ENCODE measurements at regions not wholly inside any gene's neighbourhood (a gene's known extent, or its start where the extent isn't known, plus 50 kb on each side); places are given as distances from the start of the nearest gene placed in this dataset.
"Not testable (repeated sequence)": the region's sequence is repeated elsewhere in the genome, so short reads cannot be mapped to it uniquely, and the experiment has no call there.

GRCh38 chr9:12271421-12271891 lies 421.7 kb upstream of the TYRP1 start:
- no peak for DNase-seq (ENCODE audit: low read depth)

- DNase-seq (ENCODE audit: low read depth), result no peak
Measured at GRCh38 chr9:12272471-12273120, 420.6 kb upstream of the TYRP1 start.

- DNase-seq (ENCODE audit: low read depth), result no peak
Measured at GRCh38 chr9:12274577-12274976, 418.6 kb upstream of the TYRP1 start.

- no peak for DNase-seq (ENCODE audit: low read depth)
Measured at GRCh38 chr9:12276505-12276904, 416.7 kb upstream of the TYRP1 start.

GRCh38 chr9:12289711-12290110 lies 403.5 kb upstream of the TYRP1 start:
- no peak for DNase-seq (ENCODE audit: low read depth)

GRCh38 chr9:12290166-12290869 lies 402.9 kb upstream of the TYRP1 start:
- no peak for DNase-seq (ENCODE audit: low read depth)

DNA sequence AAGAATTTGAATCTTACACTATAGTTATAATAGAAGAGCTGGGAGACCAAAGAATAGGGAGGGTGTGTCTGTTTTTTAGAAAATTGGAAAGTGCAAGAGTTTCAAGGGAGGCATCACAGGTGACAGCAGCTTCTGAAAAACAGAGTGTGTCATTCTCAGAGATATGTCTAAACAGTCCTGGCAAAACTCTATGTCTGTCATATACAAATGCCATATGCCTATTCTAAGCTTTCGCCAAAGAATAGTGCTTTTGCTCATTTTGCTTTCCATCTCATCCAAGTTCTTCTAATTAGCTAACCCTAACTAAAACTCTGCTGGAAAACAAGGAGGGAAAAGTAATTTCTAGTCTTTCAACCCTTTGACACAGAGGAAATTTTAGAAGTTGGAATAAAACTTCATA lies 388.0 kb upstream of the TYRP1 start:
- DNase-seq (ENCODE audit: low read depth), result no peak

DNA sequence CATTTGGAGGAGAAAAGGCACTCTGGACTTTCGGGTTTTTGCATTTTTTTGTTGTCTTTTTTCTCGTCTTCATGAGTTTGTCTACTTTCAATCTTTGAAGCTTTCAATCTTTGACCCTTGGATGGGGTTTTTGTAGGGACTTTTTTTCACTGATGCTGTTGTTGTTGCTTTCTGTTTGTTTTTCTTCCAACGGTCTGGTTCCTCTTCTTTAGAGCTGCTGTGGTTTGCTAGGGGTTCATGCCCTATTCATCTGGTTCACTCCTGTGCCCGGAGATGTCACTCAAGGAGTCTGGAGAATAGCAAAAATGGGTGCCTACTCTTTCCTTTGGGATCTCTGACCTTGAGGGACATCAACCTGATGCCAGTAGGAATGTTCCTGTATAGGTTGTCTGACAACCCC lies 378.6 kb upstream of the TYRP1 start:
- DNase-seq (ENCODE audit: low read depth), result no peak

DNA sequence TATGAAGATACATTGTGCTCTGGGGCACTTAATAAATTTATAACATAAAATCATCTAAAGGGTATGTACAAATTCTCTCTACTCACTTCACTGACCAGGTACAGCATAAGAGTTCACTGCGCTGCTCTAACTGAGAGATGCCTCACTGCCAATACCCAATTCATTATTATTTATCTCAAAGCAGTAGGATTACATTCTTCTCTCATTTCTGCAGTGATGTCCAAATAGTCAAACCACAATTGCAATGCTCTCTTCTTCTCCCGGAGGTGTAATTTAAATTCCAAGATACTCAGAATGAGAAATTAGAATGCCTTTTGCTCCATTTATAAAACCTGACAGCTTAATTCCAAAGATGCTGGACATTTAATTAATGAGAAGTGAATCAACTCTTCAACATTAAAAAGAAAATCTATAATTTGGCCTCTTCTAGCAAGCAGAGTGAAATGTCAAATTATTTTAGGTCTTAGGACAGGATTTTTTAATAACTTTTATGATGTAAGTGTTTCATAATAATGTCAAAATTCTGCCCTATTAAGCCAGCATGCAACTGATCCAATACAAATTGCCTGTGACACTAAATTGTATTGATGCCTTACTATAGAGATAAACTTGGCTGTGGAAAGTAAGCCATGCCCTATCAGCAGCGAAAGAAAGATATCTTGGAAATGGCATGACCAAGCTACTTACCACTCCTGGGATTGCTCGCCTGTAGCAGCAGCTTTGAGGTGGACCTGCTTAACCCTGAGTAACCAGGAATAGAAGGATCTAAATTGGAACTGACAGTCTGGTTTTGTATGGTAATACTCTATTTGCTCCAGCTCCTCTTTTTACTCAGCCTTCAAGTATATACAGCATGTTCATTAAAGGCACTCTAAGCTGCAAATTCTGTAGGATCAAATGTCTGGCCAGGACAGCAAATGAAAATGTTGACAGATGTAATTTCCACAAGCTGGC lies 374.2 kb upstream of the TYRP1 start:
- DNase-seq (ENCODE audit: low read depth), result no peak

GRCh38 chr9:12329623-12329985 lies 363.6 kb upstream of the TYRP1 start:
- no peak for DNase-seq (ENCODE audit: low read depth)

DNA sequence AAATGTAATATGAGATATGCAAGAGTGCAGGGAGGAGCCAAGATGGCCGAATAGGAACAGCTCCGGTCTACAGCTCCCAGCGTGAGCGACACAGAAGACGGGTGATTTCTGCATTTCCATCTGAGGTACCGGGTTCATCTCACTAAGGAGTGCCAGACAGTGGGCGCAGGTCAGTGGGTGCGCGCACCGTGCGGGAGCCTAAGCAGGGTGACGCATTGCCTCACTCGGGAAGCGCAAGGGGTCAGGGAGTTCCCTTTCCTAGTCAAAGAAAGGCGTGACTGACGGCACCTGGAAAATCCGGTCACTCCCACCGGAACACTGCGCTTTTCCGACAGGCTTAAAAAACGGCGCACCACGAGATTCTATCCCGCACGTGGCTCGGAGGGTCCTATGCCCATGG lies 359.2 kb upstream of the TYRP1 start:
- DNase-seq (ENCODE audit: low read depth), result not testable (repeated sequence)

- no peak for DNase-seq (ENCODE audit: low read depth)
Measured at GRCh38 chr9:12350775-12351174, 342.4 kb upstream of the TYRP1 start.

- DNase-seq (ENCODE audit: low read depth), result no peak
Measured at GRCh38 chr9:12351293-12352044, 341.7 kb upstream of the TYRP1 start.

GRCh38 chr9:12352045-12352315 lies 341.2 kb upstream of the TYRP1 start:
- no peak for DNase-seq (ENCODE audit: low read depth)

GRCh38 chr9:12363439-12363838 lies 329.7 kb upstream of the TYRP1 start:
- DNase-seq (ENCODE audit: low read depth), result no peak

GRCh38 chr9:12368569-12368968 lies 324.6 kb upstream of the TYRP1 start:
- no peak for DNase-seq (ENCODE audit: low read depth)

DNA sequence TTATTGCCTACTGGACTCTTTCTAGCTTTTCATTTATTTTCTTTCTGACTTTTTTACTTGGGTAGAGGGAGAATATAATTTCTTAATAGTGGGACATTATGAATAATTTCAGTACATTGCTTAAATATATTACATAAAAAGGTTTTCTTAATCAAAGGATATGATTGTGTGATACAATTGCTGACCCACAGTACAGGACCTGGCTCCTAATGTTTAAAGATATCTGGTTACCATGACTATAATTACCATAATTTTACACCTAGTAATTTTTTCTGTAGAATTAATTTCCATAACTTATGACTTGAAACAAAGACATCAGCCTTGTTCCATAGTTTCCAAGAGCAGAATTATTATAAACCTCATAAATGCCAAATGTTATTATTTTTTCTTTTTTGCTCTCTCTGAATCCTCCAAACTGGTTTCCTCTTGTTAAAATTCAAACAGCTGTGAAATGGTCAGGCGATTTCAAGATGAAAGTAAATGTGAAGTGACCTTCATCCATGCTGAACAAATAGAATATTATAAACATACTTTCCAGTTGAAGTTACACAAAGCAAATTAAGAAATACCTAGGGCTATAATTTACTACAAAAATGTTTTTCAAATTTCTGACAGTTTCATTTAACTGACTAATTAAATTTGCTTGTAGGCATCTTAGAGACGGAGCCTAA lies 301.2 kb upstream of the TYRP1 start:
- DNase-seq (ENCODE audit: low read depth), result no peak

- no peak for DNase-seq (ENCODE audit: low read depth)
Measured at GRCh38 chr9:12394105-12394504, 299.1 kb upstream of the TYRP1 start.

- no peak for DNase-seq (ENCODE audit: low read depth)
Measured at GRCh38 chr9:12403721-12404120, 289.5 kb upstream of the TYRP1 start.

GRCh38 chr9:12413986-12414385 lies 279.2 kb upstream of the TYRP1 start:
- DNase-seq (ENCODE audit: low read depth), result no peak

DNA sequence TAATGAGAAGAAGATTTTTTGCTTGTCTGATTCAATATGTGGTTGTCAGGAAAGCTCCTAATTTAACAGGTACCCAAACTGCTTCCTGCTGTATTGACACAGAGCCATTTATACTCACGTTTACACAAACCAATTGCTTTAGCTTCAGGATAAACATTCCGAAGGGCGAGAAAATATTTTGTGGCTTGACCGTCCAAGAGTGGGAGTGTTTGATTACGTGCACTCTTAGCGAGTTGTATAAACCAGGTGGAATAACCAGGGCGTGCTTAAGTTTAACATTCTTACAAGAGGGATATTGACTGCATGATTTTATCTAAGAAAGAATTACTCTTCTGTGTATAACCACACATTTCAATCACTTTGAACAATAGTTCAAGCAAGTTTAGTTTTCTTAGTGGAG lies 278.7 kb upstream of the TYRP1 start:
- no peak for DNase-seq (ENCODE audit: low read depth)

DNA sequence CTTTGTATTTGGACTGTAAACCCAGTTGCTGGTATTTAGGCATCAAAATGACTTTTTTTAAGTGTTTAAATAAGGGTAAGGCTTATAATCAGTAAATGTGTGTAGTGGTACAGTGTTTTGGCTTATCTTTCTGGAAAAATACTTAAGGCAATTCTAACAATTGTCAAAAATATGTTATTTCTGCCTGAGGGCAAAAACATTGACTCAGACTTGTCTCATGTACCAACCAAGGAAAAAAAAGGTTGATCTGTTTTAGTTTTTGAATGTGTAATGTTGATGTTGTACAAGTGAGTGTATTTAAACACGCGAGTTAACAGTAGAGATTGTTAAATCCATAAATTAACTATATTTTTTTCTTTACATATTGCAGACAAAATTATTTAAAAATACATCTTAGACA lies 277.8 kb upstream of the TYRP1 start:
- DNase-seq (ENCODE audit: low read depth), result no peak
